IMR-90 (cell line): ENCODE measurements at regions not wholly inside any gene's neighbourhood (a gene's known extent, or its start where the extent isn't known, plus 50 kb on each side); places are given as distances from the start of the nearest gene placed in this dataset.

Source experiments
- BHLHE40 ChIP-seq: fragments of 150-350 bp; IDR thresholded peaks from 2 replicates; pipeline ENCODE4 v1.6.1; 2016; ENCODE audit warnings: mild to moderate bottlenecking, low read depth, low read length
- CEBPB ChIP-seq: IDR thresholded peaks from 2 replicates; pipeline ENCODE4 v1.6.1; 2012; ENCODE audit warnings: low read depth, low read length, improper control_type of control experiment
- CTCF ChIP-seq: conservative IDR thresholded peaks from 2 replicates; pipeline ENCODE4 v1.5.1; 2012; ENCODE audit warnings: mild to moderate bottlenecking, low read depth, low read length, improper control_type of control experiment
- MAFK ChIP-seq: IDR thresholded peaks from 2 replicates; pipeline ENCODE4 v1.6.1; 2012; ENCODE audit warnings: low read depth, low read length, improper control_type of control experiment
- MAZ ChIP-seq: IDR thresholded peaks from 2 replicates; pipeline ENCODE4 v1.6.1; 2012; ENCODE audit warnings: low read depth, mild to moderate bottlenecking, low read length, improper control_type of control experiment, moderate library complexity, borderline replicate concordance
- MXI1 ChIP-seq: IDR thresholded peaks from 2 replicates; pipeline ENCODE4 v1.6.1; 2012; ENCODE audit warnings: low read depth, mild to moderate bottlenecking, low read length, moderate library complexity, borderline replicate concordance
- POLR2A ChIP-seq: IDR thresholded peaks from 2 replicates; pipeline ENCODE4 v1.6.1; 2012; ENCODE audit warnings: mild to moderate bottlenecking, low read depth, low read length
- RAD21 ChIP-seq: IDR thresholded peaks from 2 replicates; pipeline ENCODE4 v1.6.1; 2012; ENCODE audit warnings: low read length, improper control_type of control experiment
- RCOR1 ChIP-seq: IDR thresholded peaks from 2 replicates; pipeline ENCODE4 v1.6.1; 2012; ENCODE audit warnings: mild to moderate bottlenecking, low read length, improper control_type of control experiment; ENCODE audit not compliant: insufficient replicate concordance
- RFX5 ChIP-seq: IDR thresholded peaks from 2 replicates; pipeline ENCODE4 v1.8.0; 2012; ENCODE audit warnings: low read depth, mild to moderate bottlenecking, low read length, moderate library complexity
- SMC3 ChIP-seq: fragments of 150-350 bp; IDR thresholded peaks from 2 replicates; pipeline ENCODE4 v1.6.1; 2016; ENCODE audit warnings: low read depth, mild to moderate bottlenecking, antibody characterized with exemption, low read length, moderate library complexity
- TF ChIP-seq, protein P1 (sequence below): fragments of 150-350 bp; IDR thresholded peaks from 2 replicates; pipeline ENCODE4 v1.6.1; 2016; ENCODE audit warnings: low read depth, mild to moderate bottlenecking, low read length, moderate library complexity, borderline replicate concordance

- TF ChIP-seq RAD21 (no peak), MXI1 (no peak), POLR2A (no peak), CTCF (no peak), BHLHE40 (no peak), SMC3 (no peak), RFX5 (no peak), CEBPB (no peak), MAFK (no peak), RCOR1 (no peak), MAZ (no peak)
- TF ChIP-seq, protein P1, sequence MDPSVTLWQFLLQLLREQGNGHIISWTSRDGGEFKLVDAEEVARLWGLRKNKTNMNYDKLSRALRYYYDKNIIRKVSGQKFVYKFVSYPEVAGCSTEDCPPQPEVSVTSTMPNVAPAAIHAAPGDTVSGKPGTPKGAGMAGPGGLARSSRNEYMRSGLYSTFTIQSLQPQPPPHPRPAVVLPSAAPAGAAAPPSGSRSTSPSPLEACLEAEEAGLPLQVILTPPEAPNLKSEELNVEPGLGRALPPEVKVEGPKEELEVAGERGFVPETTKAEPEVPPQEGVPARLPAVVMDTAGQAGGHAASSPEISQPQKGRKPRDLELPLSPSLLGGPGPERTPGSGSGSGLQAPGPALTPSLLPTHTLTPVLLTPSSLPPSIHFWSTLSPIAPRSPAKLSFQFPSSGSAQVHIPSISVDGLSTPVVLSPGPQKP = no peak
Observed at GRCh38 chr5:143920772-143921171, 108.8 kb downstream of the HMHB1 start.
